Neural cell (in vitro differentiated cells): ENCODE measurements at regions not wholly inside any gene's neighbourhood (a gene's known extent, or its start where the extent isn't known, plus 50 kb on each side); places are given as distances from the start of the nearest gene placed in this dataset.

ENCODE experiments used
- EP300 ChIP-seq: fragments of 450-650 bp; conservative IDR thresholded peaks from 2 replicates; pipeline ENCODE4 v1.6.1; 2014; ENCODE audit warnings: antibody characterized with exemption, mild to moderate bottlenecking, moderate library complexity; ENCODE audit not compliant: poor library complexity, severe bottlenecking
- EZH2 ChIP-seq: fragments of 200-600, 300-800 bp; shearing (Covaris generic), sonication (generic); IDR thresholded peaks from 2 replicates; pipeline ENCODE4 v1.6.1; 2014; ENCODE audit warnings: antibody characterized with exemption, low read length, borderline replicate concordance, mild to moderate bottlenecking; ENCODE audit not compliant: insufficient read depth, poor library complexity, severe bottlenecking
- MXI1 ChIP-seq: fragments of 450-650 bp; conservative IDR thresholded peaks from 2 replicates; pipeline ENCODE4 v1.6.1; 2014; ENCODE audit warnings: antibody characterized with exemption, mild to moderate bottlenecking; ENCODE audit not compliant: poor library complexity, severe bottlenecking
- POLR2AphosphoS5 ChIP-seq: IDR thresholded peaks from 2 replicates; pipeline ENCODE4 v1.6.1; 2012
- RAD21 ChIP-seq: fragments of 450-650 bp; conservative IDR thresholded peaks from 2 replicates; pipeline ENCODE4 v1.6.1; 2014; ENCODE audit warnings: antibody characterized with exemption, mild to moderate bottlenecking, moderate library complexity
- REST ChIP-seq: IDR thresholded peaks from 2 replicates; pipeline ENCODE4 v1.6.1; 2012; ENCODE audit warnings: borderline replicate concordance
- TF ChIP-seq, protein P1 (sequence below): fragments of 450-650 bp; IDR thresholded peaks from 2 replicates; pipeline ENCODE4 v1.5.1; 2014; ENCODE audit warnings: antibody characterized with exemption, mild to moderate bottlenecking, moderate library complexity; ENCODE audit not compliant: poor library complexity, severe bottlenecking

GRCh38 chr4:66943112-66943511 is 602.2 kb downstream of the CENPC start:
- TF ChIP-seq EZH2 = no peak
- TF ChIP-seq, protein P1, sequence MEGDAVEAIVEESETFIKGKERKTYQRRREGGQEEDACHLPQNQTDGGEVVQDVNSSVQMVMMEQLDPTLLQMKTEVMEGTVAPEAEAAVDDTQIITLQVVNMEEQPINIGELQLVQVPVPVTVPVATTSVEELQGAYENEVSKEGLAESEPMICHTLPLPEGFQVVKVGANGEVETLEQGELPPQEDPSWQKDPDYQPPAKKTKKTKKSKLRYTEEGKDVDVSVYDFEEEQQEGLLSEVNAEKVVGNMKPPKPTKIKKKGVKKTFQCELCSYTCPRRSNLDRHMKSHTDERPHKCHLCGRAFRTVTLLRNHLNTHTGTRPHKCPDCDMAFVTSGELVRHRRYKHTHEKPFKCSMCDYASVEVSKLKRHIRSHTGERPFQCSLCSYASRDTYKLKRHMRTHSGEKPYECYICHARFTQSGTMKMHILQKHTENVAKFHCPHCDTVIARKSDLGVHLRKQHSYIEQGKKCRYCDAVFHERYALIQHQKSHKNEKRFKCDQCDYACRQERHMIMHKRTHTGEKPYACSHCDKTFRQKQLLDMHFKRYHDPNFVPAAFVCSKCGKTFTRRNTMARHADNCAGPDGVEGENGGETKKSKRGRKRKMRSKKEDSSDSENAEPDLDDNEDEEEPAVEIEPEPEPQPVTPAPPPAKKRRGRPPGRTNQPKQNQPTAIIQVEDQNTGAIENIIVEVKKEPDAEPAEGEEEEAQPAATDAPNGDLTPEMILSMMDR = no peak
- no peak for TF ChIP-seq EP300
- no peak for TF ChIP-seq POLR2AphosphoS5
- TF ChIP-seq REST = no peak
- TF ChIP-seq RAD21 = no peak
- no peak for TF ChIP-seq MXI1
